ENCODE measurements at regions not wholly inside any gene's neighbourhood (a gene's known extent, or its start where the extent isn't known, plus 50 kb on each side); places are given as distances from the start of the nearest gene placed in this dataset.

DNA sequence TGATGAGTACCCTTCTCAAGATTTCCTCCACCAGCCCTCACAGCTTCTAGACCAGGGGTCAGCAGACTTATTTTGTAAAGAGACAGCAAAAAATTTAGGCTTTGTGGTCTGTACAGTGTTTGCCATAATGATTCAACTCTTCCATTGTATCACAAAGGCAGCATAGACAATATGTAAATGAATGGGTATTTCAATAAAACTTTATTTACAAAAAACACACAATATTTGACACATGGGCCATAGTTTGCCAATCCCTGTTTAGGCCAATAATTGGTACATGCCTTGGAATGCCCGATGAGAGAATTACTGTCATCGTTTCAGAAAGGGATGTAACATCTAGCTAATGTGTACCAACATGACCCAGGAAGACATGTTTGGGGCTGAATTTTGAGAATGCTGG is 178.9 kb upstream of the GALNT2 start:
- Histone ChIP-seq H3K27me3 (ENCODE audit: insufficient read depth, low read length) (no peaks in the 10 kb centered on the region), H3K4me1 (ENCODE audit: insufficient read depth, low read length) (no peaks in the 10 kb centered on the region), H3K4me3 (ENCODE audit: low read length) (no peak overlapping the region), H3K9me3 (ENCODE audit: low read depth, low read length) (no peaks in the 10 kb centered on the region)

DNA sequence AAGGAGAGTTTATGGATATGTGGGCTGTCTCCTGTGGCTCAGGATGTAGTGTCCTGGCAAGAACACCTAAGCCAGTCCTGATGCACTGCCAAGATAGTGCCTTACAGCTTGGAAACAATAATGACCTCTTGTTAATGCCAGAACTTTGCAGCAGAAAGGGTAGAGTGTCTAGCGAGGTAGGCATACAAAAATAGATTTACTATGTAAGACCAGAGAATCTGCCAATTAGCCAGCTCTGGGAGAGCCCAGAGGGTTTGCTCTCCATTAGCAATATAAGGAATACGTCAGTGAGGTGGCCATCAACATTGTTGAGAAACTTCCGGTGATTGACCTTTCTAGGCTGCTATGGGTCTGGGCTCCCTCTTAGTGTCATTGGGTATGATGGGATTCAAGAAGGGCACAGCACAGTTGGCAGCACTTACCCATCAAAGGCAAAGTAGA is 178.5 kb upstream of the GALNT2 start:
- H3K9me3 ChIP-seq (ENCODE audit: low read depth, low read length), result no peaks in the 10 kb centered on the region
- H3K4me3 ChIP-seq (ENCODE audit: low read length), result no peak overlapping the region
- H3K4me1 ChIP-seq (ENCODE audit: insufficient read depth, low read length), result no peaks in the 10 kb centered on the region
- no peaks in the 10 kb centered on the region for H3K27me3 ChIP-seq (ENCODE audit: insufficient read depth, low read length)

DNA sequence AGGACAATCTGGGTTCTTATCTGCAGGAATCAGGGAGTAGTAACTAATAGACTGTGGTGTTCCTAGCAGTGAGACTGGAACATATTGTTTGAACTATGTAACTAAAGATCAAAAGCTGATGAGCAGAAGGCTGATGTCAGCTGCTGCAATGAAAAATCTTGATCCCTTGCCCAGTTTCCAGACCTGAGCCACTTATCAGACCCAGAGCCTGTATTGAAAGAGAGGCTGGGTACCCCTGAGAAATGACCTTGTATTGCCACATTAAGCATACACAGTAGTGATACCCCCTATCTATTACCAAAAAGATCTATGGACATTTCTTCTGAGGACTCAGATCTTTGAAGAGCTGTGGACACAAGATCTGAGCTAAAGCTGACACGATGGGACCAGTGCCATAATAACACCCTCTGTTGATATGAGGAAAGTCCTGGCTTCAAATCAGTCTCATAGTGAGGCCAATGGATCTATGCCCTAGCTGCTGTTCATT is 178.0 kb upstream of the GALNT2 start:
- Histone ChIP-seq H3K27me3 (ENCODE audit: insufficient read depth, low read length) (no peaks in the 10 kb centered on the region), H3K4me1 (ENCODE audit: insufficient read depth, low read length) (no peaks in the 10 kb centered on the region), H3K9me3 (ENCODE audit: low read depth, low read length) (no peaks in the 10 kb centered on the region), H3K4me3 (ENCODE audit: low read length) (no peak overlapping the region)

GRCh38 chr1:229891227-229891626 is 175.8 kb upstream of the GALNT2 start:
- no peaks in the 10 kb centered on the region for H3K9me3 ChIP-seq (ENCODE audit: low read depth, low read length)
- H3K4me1 ChIP-seq (ENCODE audit: insufficient read depth, low read length), result no peaks in the 10 kb centered on the region
- no peaks in the 10 kb centered on the region for H3K27me3 ChIP-seq (ENCODE audit: insufficient read depth, low read length)

DNA sequence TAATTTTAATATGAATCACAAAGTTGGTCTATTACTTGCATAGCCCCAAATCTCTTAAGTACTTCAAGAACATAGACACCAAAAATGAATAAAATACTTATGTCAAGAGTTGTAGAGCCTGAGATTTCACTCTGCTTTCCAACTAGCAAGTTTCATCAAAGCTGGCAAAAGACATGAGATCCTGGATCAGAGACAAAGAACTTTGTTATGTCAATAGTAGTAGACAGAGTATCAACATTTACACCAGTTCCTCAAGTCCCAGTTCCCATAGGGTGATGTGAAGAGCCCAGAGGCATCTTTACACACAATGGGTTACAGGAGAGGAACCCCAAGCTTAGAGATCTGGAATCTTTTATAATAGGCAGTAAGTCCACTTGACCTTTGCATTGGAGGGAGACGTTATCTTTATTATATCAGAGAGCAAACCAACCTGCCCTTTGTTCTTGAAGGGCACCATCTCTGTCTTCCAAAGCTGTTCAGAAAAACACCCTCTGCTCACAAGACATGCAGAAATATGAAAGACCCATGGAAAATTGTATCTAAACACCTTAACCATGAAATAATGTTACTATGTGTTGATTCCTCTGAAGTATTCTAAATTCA is 174.4 kb upstream of the GALNT2 start:
- H3K4me1 ChIP-seq (ENCODE audit: insufficient read depth, low read length), result no peaks in the 10 kb centered on the region
- no peaks in the 10 kb centered on the region for H3K9me3 ChIP-seq (ENCODE audit: low read depth, low read length)
- no peak overlapping the region for H3K4me3 ChIP-seq (ENCODE audit: low read length)

More at GRCh38 chr1:229891227-229891626, 175.8 kb upstream of the GALNT2 start:
- H3K4me3 ChIP-seq (ENCODE audit: low read length), result no peak overlapping the region

DNA sequence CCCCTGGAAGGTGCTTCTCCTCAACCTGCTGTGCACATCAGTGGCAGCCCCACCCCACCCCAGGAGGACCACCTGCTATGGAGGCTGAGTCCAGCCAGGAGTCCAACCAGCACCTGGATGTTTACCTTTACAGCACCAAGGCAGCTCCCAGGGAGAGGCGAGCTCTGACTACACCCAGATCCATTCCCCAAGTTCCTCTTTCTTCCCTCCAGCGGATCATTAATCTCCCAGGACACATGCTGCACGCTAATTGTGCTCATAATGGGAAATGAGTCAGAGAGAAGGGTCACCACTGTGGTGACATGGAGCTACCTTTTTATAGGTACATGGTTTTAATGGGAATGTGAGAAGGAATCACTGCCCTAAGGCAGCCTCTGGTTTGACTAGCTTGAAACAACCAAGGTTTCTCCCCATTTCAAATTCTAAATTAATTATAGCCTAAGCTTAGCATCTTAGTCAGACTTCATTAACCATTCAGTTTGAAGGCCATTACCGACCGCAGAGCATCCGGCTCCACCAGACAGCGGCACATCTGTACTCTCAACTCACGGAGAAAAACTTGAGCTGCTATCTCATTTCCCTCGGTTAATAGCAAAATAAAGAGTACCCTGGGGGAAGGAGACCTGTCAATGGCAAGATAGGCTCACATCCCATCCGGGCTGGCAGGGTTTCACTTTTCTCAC is 173.1 kb upstream of the GALNT2 start:
- no peak overlapping the region for H3K4me3 ChIP-seq (ENCODE audit: low read length)
- no peaks in the 10 kb centered on the region for H3K9me3 ChIP-seq (ENCODE audit: low read depth, low read length)
- H3K27me3 ChIP-seq (ENCODE audit: insufficient read depth, low read length), result peaks cover 5% of the 10 kb centered on the region
- H3K4me1 ChIP-seq (ENCODE audit: insufficient read depth, low read length), result no peaks in the 10 kb centered on the region

More for the DNA sequence above, 174.4 kb upstream of the GALNT2 start:
- H3K27me3 ChIP-seq (ENCODE audit: insufficient read depth, low read length), result no peaks in the 10 kb centered on the region

- H3K27me3 ChIP-seq (ENCODE audit: insufficient read depth, low read length), result peaks cover 7% of the 10 kb centered on the region
- H3K4me3 ChIP-seq (ENCODE audit: low read length), result no peak overlapping the region
- H3K9me3 ChIP-seq (ENCODE audit: low read depth, low read length), result no peaks in the 10 kb centered on the region
- H3K4me1 ChIP-seq (ENCODE audit: insufficient read depth, low read length), result no peaks in the 10 kb centered on the region
Observed at GRCh38 chr1:229894532-229894931, 172.5 kb upstream of the GALNT2 start.

- H3K9me3 ChIP-seq (ENCODE audit: low read depth, low read length), result no peaks in the 10 kb centered on the region
- H3K27me3 ChIP-seq (ENCODE audit: insufficient read depth, low read length), result peaks cover 7% of the 10 kb centered on the region
Observed at GRCh38 chr1:229895605-229896004, 171.4 kb upstream of the GALNT2 start.

DNA sequence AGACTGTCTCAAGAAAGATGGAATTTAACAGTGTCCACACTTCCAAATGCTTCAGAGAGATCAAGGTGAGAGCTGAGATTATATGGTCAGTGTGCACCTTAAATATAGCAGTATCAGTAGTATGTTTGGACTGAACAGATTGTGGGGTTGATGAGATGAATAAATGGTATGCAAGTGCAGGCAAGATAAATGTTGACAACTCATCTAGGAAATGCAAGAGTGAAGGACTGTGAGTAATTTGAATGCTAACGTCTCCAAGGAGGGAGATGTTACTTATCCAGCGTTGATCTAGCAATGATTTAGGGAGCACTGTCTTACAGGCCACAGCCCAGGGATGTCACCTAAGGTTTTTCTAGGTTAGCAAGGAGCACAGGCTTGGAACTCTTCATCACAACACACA is 170.7 kb upstream of the GALNT2 start:
- H3K4me1 ChIP-seq (ENCODE audit: insufficient read depth, low read length), result no peaks in the 10 kb centered on the region
- H3K4me3 ChIP-seq (ENCODE audit: low read length), result no peak overlapping the region
- peaks cover 7% of the 10 kb centered on the region for H3K27me3 ChIP-seq (ENCODE audit: insufficient read depth, low read length)
- H3K9me3 ChIP-seq (ENCODE audit: low read depth, low read length), result no peaks in the 10 kb centered on the region

More at GRCh38 chr1:229895605-229896004, 171.4 kb upstream of the GALNT2 start:
- no peaks in the 10 kb centered on the region for H3K4me1 ChIP-seq (ENCODE audit: insufficient read depth, low read length)
- no peak overlapping the region for H3K4me3 ChIP-seq (ENCODE audit: low read length)

DNA sequence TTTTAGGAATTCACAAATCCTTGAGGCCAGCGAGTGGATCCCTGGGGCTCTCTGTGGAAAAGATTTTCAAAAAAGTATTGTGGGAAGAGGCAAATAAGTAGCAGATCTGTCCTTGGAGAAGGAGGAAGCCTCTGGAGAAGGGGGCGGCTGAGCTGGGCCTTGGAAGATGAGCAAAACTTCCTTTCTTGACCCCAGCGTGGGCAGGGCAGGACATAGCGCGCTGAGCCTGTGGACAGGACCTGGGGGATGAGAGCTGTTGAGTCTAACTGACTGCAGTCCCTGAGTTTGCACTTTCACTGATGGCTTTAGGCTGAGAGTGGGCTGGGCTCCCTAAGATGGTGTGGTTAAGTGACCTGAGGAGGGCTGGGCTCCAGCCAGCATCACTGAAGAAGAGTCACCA is 170.2 kb upstream of the GALNT2 start:
- peaks cover 10% of the 10 kb centered on the region for H3K27me3 ChIP-seq (ENCODE audit: insufficient read depth, low read length)
- H3K9me3 ChIP-seq (ENCODE audit: low read depth, low read length), result no peaks in the 10 kb centered on the region
- no peak overlapping the region for H3K4me3 ChIP-seq (ENCODE audit: low read length)
- no peaks in the 10 kb centered on the region for H3K4me1 ChIP-seq (ENCODE audit: insufficient read depth, low read length)

DNA sequence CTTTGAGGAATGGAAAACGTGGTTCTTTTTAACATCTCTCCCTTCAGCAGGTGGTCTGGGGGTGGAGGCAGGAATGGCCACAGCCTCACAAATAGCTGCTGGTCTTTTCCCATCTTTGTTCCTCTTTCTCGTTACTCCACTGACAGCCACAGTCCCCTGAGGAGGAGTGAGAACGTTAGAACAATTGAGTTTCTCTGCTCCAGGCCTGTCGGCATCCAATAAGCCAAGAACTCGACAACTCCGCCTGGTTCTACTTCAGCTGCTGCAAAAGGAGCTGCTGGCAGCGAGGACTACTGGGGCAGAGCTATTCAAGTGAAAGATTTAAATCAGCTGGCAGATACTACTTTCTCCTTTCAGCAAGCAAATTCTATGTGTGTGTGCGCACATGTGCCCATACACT is 169.5 kb upstream of the GALNT2 start:
- H3K4me1 ChIP-seq (ENCODE audit: insufficient read depth, low read length), result no peaks in the 10 kb centered on the region
- no peaks in the 10 kb centered on the region for H3K9me3 ChIP-seq (ENCODE audit: low read depth, low read length)
- H3K4me3 ChIP-seq (ENCODE audit: low read length), result no peak overlapping the region
- peaks cover 10% of the 10 kb centered on the region for H3K27me3 ChIP-seq (ENCODE audit: insufficient read depth, low read length)

DNA sequence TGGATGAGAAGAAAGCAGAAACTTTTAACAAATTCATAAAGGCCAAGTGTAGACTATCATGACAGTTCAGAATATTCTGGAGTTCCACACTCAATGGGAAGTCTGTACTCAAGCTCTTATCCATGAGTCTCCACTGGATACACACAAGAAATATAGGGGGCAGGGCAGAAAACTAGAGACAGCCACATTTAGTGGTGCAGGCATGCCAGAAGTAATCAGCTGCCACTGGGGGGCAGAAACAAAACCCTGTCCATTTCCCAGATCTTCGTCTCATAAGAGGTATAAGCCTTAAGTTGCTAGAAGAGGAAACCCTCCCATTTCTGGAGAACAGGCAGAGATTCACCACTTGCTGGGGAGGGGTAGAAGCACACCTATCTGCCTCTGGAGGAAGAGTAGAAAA is 166.8 kb upstream of the GALNT2 start:
- H3K27me3 ChIP-seq (ENCODE audit: insufficient read depth, low read length), result peaks cover 15% of the 10 kb centered on the region
- H3K9me3 ChIP-seq (ENCODE audit: low read depth, low read length), result no peaks in the 10 kb centered on the region
- H3K4me1 ChIP-seq (ENCODE audit: insufficient read depth, low read length), result no peaks in the 10 kb centered on the region
- no peak overlapping the region for H3K4me3 ChIP-seq (ENCODE audit: low read length)

- no peaks in the 10 kb centered on the region for H3K9me3 ChIP-seq (ENCODE audit: low read depth, low read length)
- no peaks in the 10 kb centered on the region for H3K4me1 ChIP-seq (ENCODE audit: insufficient read depth, low read length)
- peaks cover 17% of the 10 kb centered on the region for H3K27me3 ChIP-seq (ENCODE audit: insufficient read depth, low read length)
- H3K4me3 ChIP-seq (ENCODE audit: low read length), result no peak overlapping the region
Observed at GRCh38 chr1:229905031-229905545, 161.9 kb upstream of the GALNT2 start.

DNA sequence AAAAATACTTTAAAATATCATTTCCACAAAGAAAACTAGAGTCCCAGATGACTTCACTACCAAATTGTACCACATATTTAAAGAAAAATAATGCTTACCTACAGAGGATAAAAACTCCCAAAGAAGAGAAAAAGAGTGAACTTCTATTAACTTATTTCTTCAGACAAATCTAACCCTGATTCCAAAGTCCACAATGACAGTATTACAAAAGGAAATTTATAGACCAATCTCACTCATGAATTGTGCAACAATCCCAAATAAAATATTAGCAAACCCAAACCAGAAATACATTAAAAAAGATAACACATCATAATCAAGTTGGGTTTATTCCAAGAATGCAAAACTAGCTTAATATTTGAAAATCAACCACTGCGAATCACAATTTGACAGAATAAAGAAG is 161.4 kb upstream of the GALNT2 start:
- peaks cover 17% of the 10 kb centered on the region for H3K27me3 ChIP-seq (ENCODE audit: insufficient read depth, low read length)
- H3K9me3 ChIP-seq (ENCODE audit: low read depth, low read length), result no peaks in the 10 kb centered on the region
- H3K4me3 ChIP-seq (ENCODE audit: low read length), result no peak overlapping the region
- H3K4me1 ChIP-seq (ENCODE audit: insufficient read depth, low read length), result no peaks in the 10 kb centered on the region

- Histone ChIP-seq H3K4me3 (ENCODE audit: low read length) (no peak overlapping the region), H3K27me3 (ENCODE audit: insufficient read depth, low read length) (peaks cover 16% of the 10 kb centered on the region)
Observed at GRCh38 chr1:229907884-229908638, 159.0 kb upstream of the GALNT2 start.

More at GRCh38 chr1:229907884-229908638, 159.0 kb upstream of the GALNT2 start:
- Histone ChIP-seq H3K4me1 (ENCODE audit: insufficient read depth, low read length) (no peaks in the 10 kb centered on the region), H3K9me3 (ENCODE audit: low read depth, low read length) (no peaks in the 10 kb centered on the region)
